Fibroblast of lung (primary cell): ENCODE measurements at regions not wholly inside any gene's neighbourhood (a gene's known extent, or its start where the extent isn't known, plus 50 kb on each side); places are given as distances from the start of the nearest gene placed in this dataset.

Source experiments
- DNase-seq, 2 donors: peaks; one replicate each; pipeline versions ENCODE4 v3.0.0 to v3.0.0-alpha.2; 2010; ENCODE audit warnings: low read depth in 2 of 2
- H2AFZ ChIP-seq: 2 replicates; pipeline ENCODE4 v1.5.1; 2012; ENCODE audit warnings: low read length, control low read depth, inconsistent platforms
- H3K27ac ChIP-seq: 2 replicates; pipeline ENCODE4 v1.5.1; 2011; ENCODE audit warnings: low read length, control low read depth; ENCODE audit not compliant: insufficient read depth
- H3K27me3 ChIP-seq: 2 replicates; pipeline ENCODE4 v1.5.1; 2011; ENCODE audit warnings: mild to moderate bottlenecking, low read length; ENCODE audit not compliant: control insufficient read depth, insufficient read depth
- H3K36me3 ChIP-seq: 2 replicates; pipeline ENCODE4 v1.5.1; 2011; ENCODE audit warnings: low read length; ENCODE audit not compliant: control insufficient read depth, insufficient read depth
- H3K4me1 ChIP-seq: 2 replicates; pipeline ENCODE4 v1.5.1; 2011; ENCODE audit warnings: low read length; ENCODE audit not compliant: control insufficient read depth, insufficient read depth; ENCODE audit errors: extremely low read depth
- H3K4me2 ChIP-seq: 2 replicates; pipeline ENCODE4 v1.5.1; 2011; ENCODE audit warnings: low read length, control low read depth; ENCODE audit not compliant: insufficient read depth; ENCODE audit errors: extremely low read depth
- H3K4me3 ChIP-seq, 4 experiments: fragments of 200-600 bp in 1 of 4; sonication (generic) in 1 of 4; replicated peaks in 1 of 4; 2 replicates each; pipeline ENCODE4 v1.5.1; 2011 to 2016; ENCODE audit warnings: low read length in 4 of 4, low read depth in 3 of 4, mild to moderate bottlenecking in 3 of 4, control low read depth in 2 of 4, inconsistent platforms in 1 of 4, mixed read lengths in 1 of 4; ENCODE audit not compliant: insufficient read depth in 1 of 4; ENCODE audit errors: control extremely low read depth in 1 of 4
- H3K79me2 ChIP-seq: 2 replicates; pipeline ENCODE4 v1.5.1; 2012; ENCODE audit warnings: mild to moderate bottlenecking, low read length, inconsistent platforms; ENCODE audit not compliant: control insufficient read depth, insufficient read depth
- H3K9ac ChIP-seq: 2 replicates; pipeline ENCODE4 v1.5.1; 2011; ENCODE audit warnings: mild to moderate bottlenecking, low read length, control low read depth; ENCODE audit not compliant: insufficient read depth
- H3K9me3 ChIP-seq: 2 replicates; pipeline ENCODE4 v1.5.1; 2012; ENCODE audit warnings: low read depth, low read length; ENCODE audit not compliant: control insufficient read depth, insufficient read depth
- H4K20me1 ChIP-seq: 2 replicates; pipeline ENCODE4 v1.5.1; 2011; ENCODE audit warnings: low read length; ENCODE audit not compliant: control insufficient read depth, insufficient read depth; ENCODE audit errors: extremely low read depth
- CTCF ChIP-seq, 2 donors: IDR thresholded peaks in 1 of 2; conservative IDR thresholded peaks in 1 of 2; 1 replicate in 1 of 2; 2 replicates in 1 of 2; pipeline ENCODE4 v1.5.1; 2011 to 2012; ENCODE audit warnings: low read length in 2 of 2, control low read depth in 1 of 2, inconsistent platforms in 1 of 2, low read depth in 1 of 2, mild to moderate bottlenecking in 1 of 2
- EZH2 ChIP-seq: IDR thresholded peaks from 2 replicates; pipeline ENCODE4 v1.5.1; 2012; ENCODE audit warnings: low read length, control low read depth, mild to moderate bottlenecking; ENCODE audit errors: missing control alignments

- Histone ChIP-seq H3K79me2 (no peaks in the 10 kb centered on the region), H3K9me3 (no peaks in the 10 kb centered on the region), H3K9ac (no peak overlapping the region), H4K20me1 (no peaks in the 10 kb centered on the region), H3K4me2 (no peak overlapping the region), H3K36me3 (no peaks in the 10 kb centered on the region), H3K4me3 (no peak overlapping the region), H3K27ac (no peak overlapping the region), H2AFZ (no peak overlapping the region), H3K27me3 (no peaks in the 10 kb centered on the region), H3K4me1 (no peaks in the 10 kb centered on the region)
- TF ChIP-seq CTCF (conservative IDR thresholded peaks at IDR 0.05 in 1 of 2, IDR thresholded peaks at IDR 0.05 in 1 of 2; ENCODE audit: low read depth in 1 of 2, low read length in 2 of 2) (no peak), EZH2 (no peak)
- DNase-seq: no peak
These were observed 130.8 kb upstream of the CHD6 start for GRCh38 chr20:41748756-41749582.

GRCh38 chr20:41748051-41748450 lies 129.9 kb upstream of the CHD6 start:
- Histone ChIP-seq H3K9me3 (no peaks in the 10 kb centered on the region), H3K27me3 (no peaks in the 10 kb centered on the region)

GRCh38 chr20:41747226-41747625 lies 129.0 kb upstream of the CHD6 start:
- H3K27ac ChIP-seq: no peak overlapping the region
- H3K36me3 ChIP-seq: no peaks in the 10 kb centered on the region
- TF ChIP-seq EZH2 (no peak), CTCF (conservative IDR thresholded peaks at IDR 0.05 in 1 of 2, IDR thresholded peaks at IDR 0.05 in 1 of 2; ENCODE audit: low read depth in 1 of 2, low read length in 2 of 2) (no peak)
- H3K9me3 ChIP-seq: no peaks in the 10 kb centered on the region
- H3K79me2 ChIP-seq: no peaks in the 10 kb centered on the region
- no peak for DNase-seq
- H3K9ac ChIP-seq: no peak overlapping the region
- no peaks in the 10 kb centered on the region for H4K20me1 ChIP-seq
- no peak overlapping the region for H3K4me3 ChIP-seq
- no peaks in the 10 kb centered on the region for H3K27me3 ChIP-seq
- no peak overlapping the region for H3K4me2 ChIP-seq
- no peaks in the 10 kb centered on the region for H3K4me1 ChIP-seq
- H2AFZ ChIP-seq: no peak overlapping the region

More at GRCh38 chr20:41748051-41748450, 129.9 kb upstream of the CHD6 start:
- Histone ChIP-seq H3K4me2 (no peak overlapping the region), H2AFZ (no peak overlapping the region), H3K36me3 (no peaks in the 10 kb centered on the region), H3K9ac (no peak overlapping the region), H3K4me1 (no peaks in the 10 kb centered on the region), H3K79me2 (no peaks in the 10 kb centered on the region), H3K4me3 (no peak overlapping the region), H4K20me1 (no peaks in the 10 kb centered on the region), H3K27ac (no peak overlapping the region)
- TF ChIP-seq EZH2 (no peak), CTCF (conservative IDR thresholded peaks at IDR 0.05 in 1 of 2, IDR thresholded peaks at IDR 0.05 in 1 of 2; ENCODE audit: low read depth in 1 of 2, low read length in 2 of 2) (no peak)
- DNase-seq: no peak
